Stimulated activated CD4-positive, alpha-beta T cell treated with anti-CD3 and anti-CD28 coated beads, TNF-alpha, amount 100 ng/mL, for 48 hours (primary cell): ENCODE measurements at regions not wholly inside any gene's neighbourhood (a gene's known extent, or its start where the extent isn't known, plus 50 kb on each side); places are given as distances from the start of the nearest gene placed in this dataset.
"Not testable (repeated sequence)": the region's sequence is repeated elsewhere in the genome, so short reads cannot be mapped to it uniquely, and the experiment has no call there.

Source experiments
- DNase-seq, 3 donors: peaks; one replicate each; pipeline ENCODE4 v3.0.0-alpha.2; 2020; ENCODE audit warnings: low read depth in 3 of 3

DNA sequence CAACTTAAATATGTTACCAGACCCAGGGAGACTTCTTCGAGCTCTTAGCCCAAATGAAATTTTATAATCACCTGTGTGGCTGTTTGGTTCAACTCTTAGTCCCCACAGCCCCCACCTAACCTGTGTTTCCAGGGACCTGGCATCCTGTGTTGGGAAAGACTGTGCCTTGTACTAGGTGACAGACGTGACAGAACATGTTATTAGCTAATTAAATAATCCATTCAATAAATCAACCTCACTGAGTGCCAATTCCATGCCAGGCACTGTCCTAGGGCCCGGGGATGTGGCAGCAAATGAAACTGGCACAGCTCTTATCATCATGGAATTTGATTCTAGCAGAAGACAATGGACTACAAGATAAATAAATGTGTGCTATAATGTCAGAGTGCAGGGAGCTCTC lies 431.9 kb downstream of the MIAT start:
- DNase-seq, result no peak

DNA sequence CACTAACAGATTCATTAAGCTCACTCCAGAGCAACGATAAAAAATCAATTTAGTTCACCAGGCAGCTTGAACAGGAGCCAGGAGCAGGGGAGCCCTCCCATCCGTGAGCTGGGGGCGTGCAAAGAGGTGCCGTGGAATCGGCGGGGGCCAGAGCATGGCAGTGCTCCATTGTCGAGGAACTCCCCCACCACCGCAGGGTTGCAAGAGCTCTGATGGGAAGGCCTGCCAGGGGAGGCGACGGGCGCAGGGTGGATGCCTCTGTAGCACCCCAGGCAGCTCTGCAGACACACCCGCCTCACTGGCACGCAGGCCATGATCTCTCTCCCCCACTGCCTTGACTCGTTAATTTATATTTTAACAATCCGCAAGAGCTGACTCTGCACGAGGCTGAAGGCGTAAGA lies 433.2 kb downstream of the MIAT start:
- DNase-seq, result no peak

GRCh38 chr22:27093422-27093821 lies 436.0 kb downstream of the MIAT start:
- no peak for DNase-seq

DNA sequence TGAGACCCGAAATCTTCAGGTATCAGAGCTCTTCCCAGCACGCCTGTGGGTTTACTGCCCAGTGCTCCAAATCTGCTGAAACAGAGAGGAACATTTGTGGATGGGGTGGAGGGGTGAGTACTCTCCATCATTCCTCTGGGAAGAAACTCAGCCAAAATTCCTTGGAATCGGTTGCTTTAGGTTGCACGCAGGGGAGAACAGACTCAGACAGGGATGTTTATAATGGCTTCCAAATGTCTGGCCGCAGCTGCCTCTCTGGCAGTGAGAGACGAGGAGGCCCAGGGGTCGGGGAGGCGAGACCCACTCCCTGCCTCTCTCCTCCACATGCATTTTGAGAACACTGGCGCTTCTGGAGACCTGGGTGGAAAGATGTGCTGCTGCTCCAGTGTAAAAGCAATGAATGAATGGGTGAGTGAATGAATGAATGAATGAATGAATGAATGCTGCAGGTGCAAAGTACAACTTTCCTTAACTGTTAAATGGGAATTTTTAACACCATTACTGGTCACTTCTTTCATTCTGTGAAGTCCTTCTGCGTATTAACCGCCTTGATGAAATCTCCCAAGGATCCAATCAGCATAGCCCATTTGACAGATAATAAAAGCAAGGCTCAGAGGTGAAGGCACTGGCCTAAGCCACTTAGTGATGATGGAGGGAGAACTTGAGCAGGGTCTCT lies 437.4 kb downstream of the MIAT start:
- no peak for DNase-seq

DNA sequence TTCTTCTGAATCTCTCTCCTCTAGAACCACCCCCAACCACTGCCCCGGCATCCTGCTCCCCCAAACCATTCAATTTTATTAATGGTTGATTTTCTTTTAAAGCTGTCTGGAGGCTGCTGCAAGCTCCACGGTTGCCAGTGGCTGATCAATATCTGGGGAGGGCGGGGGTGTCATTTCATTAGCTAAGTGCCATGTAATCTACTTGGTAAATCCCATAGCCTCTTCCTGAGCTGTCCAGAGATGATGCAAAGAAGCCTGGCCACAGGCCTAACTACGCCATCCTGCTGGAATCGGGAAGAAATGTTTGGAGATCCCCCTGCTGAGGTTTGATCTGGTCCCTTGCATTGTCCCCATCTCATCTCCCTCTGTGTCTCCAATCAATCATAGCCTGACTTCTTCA lies 440.1 kb downstream of the MIAT start:
- DNase-seq, result no peak

GRCh38 chr22:27097933-27098332 lies 440.5 kb downstream of the MIAT start:
- DNase-seq, result no peak

DNA sequence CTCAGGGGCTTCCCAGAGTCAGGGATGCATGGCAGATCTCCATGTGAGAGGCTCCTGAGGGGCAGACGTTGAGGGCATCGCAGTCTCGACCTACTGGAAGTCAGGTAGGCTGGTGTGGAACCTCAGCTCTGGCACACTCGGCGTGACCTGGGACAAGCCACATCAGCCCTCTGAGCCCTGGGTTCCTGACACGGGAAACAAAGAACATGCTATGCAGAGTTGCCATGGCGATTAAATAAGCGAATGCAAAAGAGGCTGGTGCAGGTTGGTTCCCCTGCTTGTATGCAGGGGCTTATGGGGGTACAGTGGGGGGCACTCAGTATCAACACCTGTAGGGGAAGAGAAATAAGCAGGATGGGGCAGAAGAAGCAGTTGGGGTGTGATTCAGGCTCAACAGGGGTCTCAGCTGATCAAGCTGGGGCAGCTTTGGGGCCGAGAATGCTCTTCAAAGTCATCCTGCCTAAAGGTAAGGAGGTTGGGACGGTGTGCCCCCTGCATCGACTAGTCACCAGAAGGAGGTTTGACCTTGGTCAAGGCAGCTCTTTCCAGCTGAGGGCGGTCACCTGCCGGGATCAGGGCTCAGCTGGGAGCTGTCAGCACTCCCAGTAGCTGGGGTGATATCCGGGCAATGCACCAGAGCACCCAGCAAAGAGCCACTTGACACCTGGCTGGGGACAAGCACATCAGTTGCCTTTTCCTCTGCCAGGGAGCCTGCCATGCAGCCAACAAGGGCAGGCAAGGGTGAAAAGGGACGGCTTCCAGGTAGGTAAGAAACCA lies 442.7 kb downstream of the MIAT start:
- DNase-seq, result no peak

GRCh38 chr22:27100789-27101188 lies 443.4 kb downstream of the MIAT start:
- no peak for DNase-seq

DNA sequence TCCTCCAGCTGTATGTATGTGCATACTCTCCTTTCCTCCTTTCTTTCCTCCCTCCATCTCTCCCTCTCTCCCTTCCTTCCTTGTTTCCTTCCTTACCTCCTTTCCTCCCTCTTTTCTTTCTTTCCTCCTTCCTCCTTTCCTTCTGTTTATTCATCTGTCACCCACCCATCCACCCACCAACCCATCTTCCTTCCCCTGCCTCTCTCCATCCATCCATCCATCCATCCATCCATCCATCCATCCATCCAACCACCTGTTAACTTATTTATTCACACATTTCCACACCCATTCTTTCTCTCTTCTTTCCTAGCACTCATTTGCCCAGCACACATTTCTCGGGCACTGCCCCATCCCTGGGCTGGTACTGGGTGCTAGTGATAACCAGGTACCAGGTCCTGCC lies 443.9 kb downstream of the MIAT start:
- DNase-seq, result no peak

- no peak for DNase-seq
Measured at GRCh38 chr22:27104449-27104848, 447.1 kb downstream of the MIAT start.

DNA sequence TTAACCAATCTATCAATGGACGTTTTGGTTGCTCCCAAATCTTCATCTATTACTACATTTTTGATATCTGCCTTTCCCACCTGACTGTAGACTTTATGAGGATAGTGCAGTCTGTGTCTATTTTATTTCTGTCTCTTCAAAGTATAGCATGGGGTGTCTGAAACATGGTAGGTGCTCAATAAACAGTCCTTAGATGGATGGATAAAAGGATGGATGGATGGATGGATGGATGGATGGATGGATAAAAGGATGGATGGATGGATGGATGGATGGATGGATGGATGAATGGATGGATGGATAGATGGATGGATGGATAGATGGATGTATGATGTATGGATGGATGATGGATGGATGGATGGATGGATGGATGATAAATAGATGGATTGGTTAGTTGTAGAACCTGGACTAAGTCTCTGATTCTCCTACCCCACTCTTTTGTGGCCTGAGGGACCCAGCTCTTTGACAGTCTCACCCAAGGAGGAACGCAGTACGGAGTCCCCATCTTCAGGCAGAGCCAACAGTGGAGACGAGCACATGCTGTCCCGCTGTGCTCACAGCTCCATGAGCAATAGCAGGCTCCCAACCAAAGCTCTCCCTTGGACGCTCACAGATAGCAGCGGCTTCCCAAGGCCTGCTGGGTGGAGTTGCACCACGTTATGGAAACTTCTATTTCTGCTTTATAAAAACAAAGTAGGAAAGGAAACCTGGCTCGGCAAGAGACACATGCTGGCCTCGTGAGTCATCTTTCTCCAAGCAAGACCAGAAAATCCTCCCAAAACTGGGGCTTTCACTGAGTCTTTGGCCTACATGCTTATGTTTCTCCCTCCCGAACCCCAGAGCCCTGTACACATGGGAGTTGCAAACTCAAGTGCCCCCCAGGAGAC lies 448.0 kb downstream of the MIAT start:
- no peak for DNase-seq

DNA sequence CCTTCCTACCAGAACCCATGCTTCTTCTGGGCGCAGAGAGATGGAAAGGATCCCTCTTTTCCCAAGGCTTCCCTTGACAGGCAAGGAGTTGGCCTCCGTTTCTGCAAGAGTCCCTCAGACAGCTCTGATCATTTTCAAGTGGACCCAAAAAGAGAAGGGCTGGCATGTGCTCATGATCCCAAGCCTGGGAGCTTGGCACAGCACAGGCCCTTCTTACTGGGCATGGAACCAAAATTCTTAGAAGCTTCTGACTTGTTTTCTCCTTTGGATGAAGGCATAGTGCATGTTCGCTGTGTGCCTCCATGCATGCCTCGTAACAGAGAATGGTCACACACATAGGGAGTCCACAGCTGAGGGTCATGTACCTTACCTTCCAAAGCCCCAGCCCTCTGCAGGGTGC lies 449.6 kb downstream of the MIAT start:
- no peak for DNase-seq

DNA sequence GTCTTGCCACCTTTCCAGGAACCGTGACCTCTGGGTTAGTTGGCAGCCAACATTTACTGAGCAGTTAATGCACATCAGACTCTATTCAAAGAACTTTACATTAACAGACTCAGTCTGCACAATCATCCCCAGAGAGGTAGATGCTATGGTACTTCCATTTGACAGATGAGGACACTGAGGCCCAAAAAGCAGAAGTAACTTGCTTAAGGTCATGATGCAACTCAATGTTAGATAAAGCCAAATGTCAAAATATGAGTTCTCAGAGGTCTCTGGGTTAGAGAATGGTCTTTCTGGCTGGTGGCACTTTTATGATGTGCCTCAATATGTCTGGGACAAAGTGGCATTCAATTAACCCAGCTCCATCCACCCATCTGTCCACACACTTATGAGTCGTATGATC lies 450.0 kb downstream of the MIAT start:
- no peak for DNase-seq

DNA sequence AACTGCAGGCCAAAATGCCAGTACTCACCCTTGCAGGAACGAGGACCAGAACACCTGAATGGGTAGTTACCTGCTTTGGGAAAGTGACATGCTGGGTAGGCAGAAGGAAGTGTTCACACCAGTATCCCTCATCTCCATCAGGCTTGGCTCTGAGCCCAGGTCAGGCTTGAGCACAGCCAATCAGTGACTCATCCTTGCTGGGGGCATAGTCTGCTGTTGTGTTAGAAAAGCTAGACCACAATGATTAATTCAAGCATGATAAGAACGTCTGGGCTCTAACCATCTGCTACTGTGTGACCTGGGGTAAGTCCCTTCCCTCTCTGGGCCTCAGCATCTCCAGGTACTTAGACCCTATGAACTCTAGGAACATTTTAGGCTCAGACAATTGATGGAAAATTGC lies 450.4 kb downstream of the MIAT start:
- DNase-seq, result no peak

GRCh38 chr22:27108425-27109114 lies 451.2 kb downstream of the MIAT start:
- DNase-seq, result no peak

DNA sequence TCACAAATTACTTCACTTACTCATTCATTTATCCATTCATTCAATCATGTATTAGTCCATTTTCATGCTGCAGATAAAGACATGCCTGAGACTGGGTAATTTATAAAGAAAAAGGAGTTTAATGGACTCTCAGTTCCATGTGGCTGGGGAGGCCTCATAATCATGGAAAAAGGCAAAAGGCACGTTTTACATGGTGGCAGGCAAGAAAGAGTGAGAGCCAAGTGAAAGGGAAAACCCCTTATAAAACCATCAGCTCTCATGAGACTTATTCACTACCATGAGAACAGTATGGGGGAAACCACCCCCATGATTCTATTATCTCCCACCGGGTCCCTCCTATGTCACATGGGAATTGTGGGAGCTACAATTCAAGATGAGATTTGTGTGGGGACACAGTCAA lies 452.0 kb downstream of the MIAT start:
- DNase-seq, result not testable (repeated sequence)

- DNase-seq, result no peak
Measured at GRCh38 chr22:27110665-27111451, 453.5 kb downstream of the MIAT start.

DNA sequence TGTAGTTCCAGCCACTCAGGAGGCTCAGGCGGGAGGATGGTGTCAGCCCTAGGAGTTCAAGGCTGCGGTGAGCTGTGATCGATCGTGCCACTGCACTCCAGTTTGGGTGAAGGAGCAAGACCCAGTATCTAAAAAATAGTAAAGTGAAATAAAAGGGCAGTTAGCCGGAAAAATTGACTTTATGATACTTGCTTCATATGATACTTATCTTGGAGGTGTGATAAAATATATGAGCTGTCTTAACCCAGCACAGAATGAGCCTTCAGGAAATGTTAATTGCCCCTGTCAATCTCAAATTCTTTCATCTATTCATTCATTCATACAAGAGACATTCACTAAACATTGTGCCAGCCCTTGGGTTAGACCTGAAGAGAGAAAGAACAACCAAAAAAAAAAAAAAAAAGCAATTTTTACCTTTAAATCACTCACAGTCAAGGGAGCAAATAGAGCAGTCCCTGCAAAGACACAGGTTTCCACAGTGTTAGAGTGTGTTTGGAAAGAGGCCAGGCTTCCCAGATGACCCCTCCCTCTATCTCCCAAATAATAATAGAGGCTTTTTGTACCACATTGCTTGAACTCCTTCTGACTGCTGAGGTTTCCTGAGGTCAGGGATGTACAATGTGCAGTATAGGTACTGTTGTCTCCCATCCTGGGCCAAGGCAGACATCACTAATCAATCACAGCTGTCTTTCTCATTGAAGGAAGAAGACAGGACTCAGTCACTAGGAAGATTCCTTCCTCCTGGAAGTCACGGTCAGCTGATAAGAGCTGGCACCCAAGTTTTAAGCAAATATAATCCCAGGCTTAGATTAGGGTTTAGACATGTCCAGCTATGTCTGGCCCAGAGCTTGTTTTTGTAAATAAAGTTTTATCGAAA lies 454.6 kb downstream of the MIAT start:
- no peak for DNase-seq

- no peak for DNase-seq
Measured at GRCh38 chr22:27113211-27113635, 455.8 kb downstream of the MIAT start.

- no peak for DNase-seq
Measured at GRCh38 chr22:27113641-27114040, 456.3 kb downstream of the MIAT start.
